ENCODE measurements at regions not wholly inside any gene's neighbourhood (a gene's known extent, or its start where the extent isn't known, plus 50 kb on each side); places are given as distances from the start of the nearest gene placed in this dataset.
"Not testable (repeated sequence)": the region's sequence is repeated elsewhere in the genome, so short reads cannot be mapped to it uniquely, and the experiment has no call there.

- not testable (repeated sequence) for DNase-seq
These were observed 1247.6 kb upstream of the PHF14 start for GRCh38 chr7:9725940-9726663.

GRCh38 chr7:9726811-9727210 lies 1246.9 kb upstream of the PHF14 start:
- not testable (repeated sequence) for DNase-seq

GRCh38 chr7:9727467-9727869 lies 1246.2 kb upstream of the PHF14 start:
- DNase-seq: not testable (repeated sequence)

- DNase-seq: not testable (repeated sequence)
These were observed 1245.5 kb upstream of the PHF14 start for GRCh38 chr7:9728014-9728657.

GRCh38 chr7:9752033-9752432 lies 1221.6 kb upstream of the PHF14 start:
- no peak for DNase-seq

- no peak for DNase-seq
These were observed 1212.4 kb upstream of the PHF14 start for GRCh38 chr7:9761224-9761623.

GRCh38 chr7:9776900-9777299 lies 1196.8 kb upstream of the PHF14 start:
- no peak for DNase-seq

- no peak for DNase-seq
These were observed 1195.3 kb upstream of the PHF14 start for GRCh38 chr7:9778367-9778766.

- DNase-seq: no peak
These were observed 1192.0 kb upstream of the PHF14 start for GRCh38 chr7:9781710-9782109.

- DNase-seq: no peak
These were observed 1191.4 kb upstream of the PHF14 start for GRCh38 chr7:9782275-9782674.

GRCh38 chr7:9785211-9785610 lies 1188.5 kb upstream of the PHF14 start:
- no peak for DNase-seq

- DNase-seq: no peak
These were observed 1177.4 kb upstream of the PHF14 start for GRCh38 chr7:9796241-9796640.

- no peak for DNase-seq
These were observed 1151.0 kb upstream of the PHF14 start for GRCh38 chr7:9822458-9823290.

- DNase-seq: no peak
These were observed 1138.5 kb upstream of the PHF14 start for GRCh38 chr7:9835199-9835598.

GRCh38 chr7:9836671-9837070 lies 1137.0 kb upstream of the PHF14 start:
- DNase-seq: no peak

- no peak for DNase-seq
These were observed 1131.4 kb upstream of the PHF14 start for GRCh38 chr7:9842301-9842700.

GRCh38 chr7:9846902-9847301 lies 1126.8 kb upstream of the PHF14 start:
- no peak for DNase-seq

- DNase-seq: no peak
These were observed 1119.1 kb upstream of the PHF14 start for GRCh38 chr7:9854605-9855004.

GRCh38 chr7:9856668-9857067 lies 1117.0 kb upstream of the PHF14 start:
- DNase-seq: no peak

GRCh38 chr7:9863545-9863944 lies 1110.1 kb upstream of the PHF14 start:
- no peak for DNase-seq

- DNase-seq: no peak
These were observed 1104.5 kb upstream of the PHF14 start for GRCh38 chr7:9869151-9869550.

GRCh38 chr7:9869566-9869965 lies 1104.1 kb upstream of the PHF14 start:
- DNase-seq: no peak

- DNase-seq: no peak
These were observed 1103.0 kb upstream of the PHF14 start for GRCh38 chr7:9870674-9871073.

- no peak for DNase-seq
These were observed 1099.5 kb upstream of the PHF14 start for GRCh38 chr7:9874182-9874581.
